Breast epithelium (tissue), 4 donors: ENCODE measurements at regions not wholly inside any gene's neighbourhood (a gene's known extent, or its start where the extent isn't known, plus 50 kb on each side); places are given as distances from the start of the nearest gene placed in this dataset.

Experiments
- DNase-seq, 2 donors: peaks; one replicate each; pipeline ENCODE4 v3.0.0-alpha.2; 2019; ENCODE audit warnings: low spot score in 2 of 2
- H3K27ac ChIP-seq, 2 donors: fragments of 200-600 bp; sonication (generic) in 1 of 2; one replicate each; pipeline ENCODE4 v1.5.1; 2016 to 2019; ENCODE audit warnings: mild to moderate bottlenecking in 1 of 2
- H3K27me3 ChIP-seq, 2 donors: fragments of 200-600 bp; sonication (generic) in 1 of 2; one replicate each; pipeline versions ENCODE4 v1.5.1 to v1.6.0; 2017 to 2019; ENCODE audit warnings: control low read depth in 1 of 2, mild to moderate bottlenecking in 1 of 2
- H3K36me3 ChIP-seq: fragments of 200-600 bp; one replicate; pipeline ENCODE4 v1.5.1; 2019
- H3K4me1 ChIP-seq, 2 donors: fragments of 200-600 bp; sonication (generic); one replicate each; pipeline ENCODE4 v1.5.1; 2016 to 2019; ENCODE audit warnings: control low read depth in 1 of 2
- H3K4me3 ChIP-seq, 3 donors: fragments of 200-600 bp; sonication (generic); 1 replicate in 2 of 3; 2 replicates in 1 of 3; pipeline ENCODE4 v1.5.1; 2016 to 2019; ENCODE audit warnings: mild to moderate bottlenecking in 3 of 3, moderate library complexity in 2 of 3
- H3K9me3 ChIP-seq, 2 donors: fragments of 200-600 bp; sonication (generic) in 1 of 2; one replicate each; pipeline ENCODE4 v1.5.1; 2016 to 2019; ENCODE audit warnings: control low read depth in 1 of 2
- CTCF ChIP-seq, 3 donors: fragments of 450-650 bp; IDR thresholded peaks; one replicate each; pipeline ENCODE4 v1.5.1; 2016 to 2017; ENCODE audit warnings: antibody characterized with exemption in 3 of 3, mild to moderate bottlenecking in 3 of 3, moderate library complexity in 3 of 3
- POLR2A ChIP-seq: fragments of 450-650 bp; IDR thresholded peaks from one replicate; pipeline ENCODE4 v1.6.1; 2016; ENCODE audit warnings: antibody characterized with exemption, mild to moderate bottlenecking, moderate library complexity
- POLR2AphosphoS5 ChIP-seq, 3 donors: sonication (generic); formaldehyde crosslinking; IDR thresholded peaks; one replicate each; pipeline ENCODE4 v1.6.1; 2017; ENCODE audit warnings: antibody characterized with exemption in 3 of 3
- intact Hi-C: fragments of 100-400 bp; cut with DNase I; formaldehyde crosslinking; loops from one replicate; pipeline ENCODE4 v1.15.1; 2023; ENCODE audit warnings: low total_unique reads

DNA sequence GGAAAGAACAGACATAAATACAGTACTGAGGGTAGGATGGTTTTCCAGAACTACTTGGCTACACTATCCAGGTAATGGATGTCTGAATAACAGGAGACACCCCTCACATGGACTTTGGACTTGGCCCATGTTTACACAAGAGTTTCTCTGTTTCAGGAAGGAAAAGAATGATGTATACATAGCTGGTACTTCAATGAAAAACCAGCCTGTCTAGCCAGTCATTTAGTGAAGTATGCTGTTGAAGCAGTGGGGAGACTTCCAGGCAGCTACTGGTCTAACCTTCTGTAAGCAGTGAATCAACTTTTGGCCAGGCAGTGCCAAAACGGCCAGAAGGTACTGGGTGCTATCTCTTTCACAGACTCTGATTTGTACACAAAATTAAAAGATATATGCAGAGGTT lies 135.0 kb downstream of the MBL2 start:
- no peak for DNase-seq
- Histone ChIP-seq H3K4me3 (no peak overlapping the region), H3K27me3 (no peaks in the 10 kb centered on the region), H3K36me3 (no peaks in the 10 kb centered on the region), H3K27ac (no peak overlapping the region), H3K9me3 (no peaks in the 10 kb centered on the region), H3K4me1 (no peaks in the 10 kb centered on the region)
- intact Hi-C loops: no loop called here
- TF ChIP-seq POLR2AphosphoS5 (IDR thresholded peaks at IDR 0.05) (no peak), POLR2A (no peak), CTCF (IDR thresholded peaks at IDR 0.05) (no peak)

- Histone ChIP-seq H3K27me3 (no peaks in the 10 kb centered on the region), H3K4me1 (no peaks in the 10 kb centered on the region), H3K36me3 (no peaks in the 10 kb centered on the region), H3K27ac (no peak overlapping the region), H3K4me3 (no peak overlapping the region), H3K9me3 (no peaks in the 10 kb centered on the region)
- DNase-seq: no peak
- intact Hi-C loops: no loop called here
- no peak for TF ChIP-seq POLR2AphosphoS5 (IDR thresholded peaks at IDR 0.05)
- TF ChIP-seq CTCF (IDR thresholded peaks at IDR 0.05): no peak
- TF ChIP-seq POLR2A: no peak
These were observed 132.9 kb downstream of the MBL2 start for GRCh38 chr10:52639652-52640051.

DNA sequence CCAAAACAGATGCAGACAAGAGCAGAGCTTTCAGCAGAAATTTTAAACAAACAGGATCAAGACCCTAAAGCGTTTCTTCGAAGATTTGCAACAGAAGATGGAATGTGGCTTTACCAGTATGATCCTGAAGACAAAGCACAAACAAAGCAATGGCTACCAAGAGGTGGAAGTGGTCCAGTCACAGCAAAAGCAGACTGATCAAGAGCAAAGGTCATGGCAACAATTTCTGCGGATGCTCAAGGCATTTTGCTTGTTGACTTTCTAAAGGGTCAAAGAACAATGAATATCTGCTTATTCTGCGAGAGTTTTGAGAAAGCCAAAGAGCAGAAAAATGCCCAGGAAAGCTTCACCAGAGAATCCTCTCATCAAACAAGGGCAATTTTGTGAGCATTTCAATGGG lies 130.4 kb downstream of the MBL2 start:
- H3K9me3 ChIP-seq: no peaks in the 10 kb centered on the region
- DNase-seq: no peak
- intact Hi-C loops: no loop called here
- TF ChIP-seq CTCF (IDR thresholded peaks at IDR 0.05): no peak
- no peaks in the 10 kb centered on the region for H3K4me1 ChIP-seq
- H3K36me3 ChIP-seq: no peaks in the 10 kb centered on the region
- no peak overlapping the region for H3K27ac ChIP-seq
- no peaks in the 10 kb centered on the region for H3K27me3 ChIP-seq
- H3K4me3 ChIP-seq: no peak overlapping the region

- H3K36me3 ChIP-seq: no peaks in the 10 kb centered on the region
- H3K9me3 ChIP-seq: no peaks in the 10 kb centered on the region
- intact Hi-C loops: no loop called here
- TF ChIP-seq POLR2A (no peak), CTCF (IDR thresholded peaks at IDR 0.05) (peak in 2 of 3 donors; percentile 41 to 46), POLR2AphosphoS5 (IDR thresholded peaks at IDR 0.05) (no peak)
- no peaks in the 10 kb centered on the region for H3K27me3 ChIP-seq
- H3K4me3 ChIP-seq: no peak overlapping the region
- DNase-seq: no peak
- no peaks in the 10 kb centered on the region for H3K4me1 ChIP-seq
- H3K27ac ChIP-seq: no peak overlapping the region
These were observed 128.0 kb downstream of the MBL2 start for GRCh38 chr10:52644373-52645186.

- intact Hi-C loops: no loop called here
- H3K9me3 ChIP-seq: no peaks in the 10 kb centered on the region
- no peak overlapping the region for H3K4me3 ChIP-seq
- no peaks in the 10 kb centered on the region for H3K27me3 ChIP-seq
- no peak overlapping the region for H3K27ac ChIP-seq
- no peak for TF ChIP-seq CTCF (IDR thresholded peaks at IDR 0.05)
- no peak for TF ChIP-seq POLR2AphosphoS5 (IDR thresholded peaks at IDR 0.05)
- no peak for TF ChIP-seq POLR2A
- DNase-seq: no peak
- no peaks in the 10 kb centered on the region for H3K36me3 ChIP-seq
- H3K4me1 ChIP-seq: no peaks in the 10 kb centered on the region
These were observed 127.3 kb downstream of the MBL2 start for GRCh38 chr10:52645187-52645758.
